ENCODE measurements at regions not wholly inside any gene's neighbourhood (a gene's known extent, or its start where the extent isn't known, plus 50 kb on each side); places are given as distances from the start of the nearest gene placed in this dataset.
"Not testable (repeated sequence)": the region's sequence is repeated elsewhere in the genome, so short reads cannot be mapped to it uniquely, and the experiment has no call there.

DNA sequence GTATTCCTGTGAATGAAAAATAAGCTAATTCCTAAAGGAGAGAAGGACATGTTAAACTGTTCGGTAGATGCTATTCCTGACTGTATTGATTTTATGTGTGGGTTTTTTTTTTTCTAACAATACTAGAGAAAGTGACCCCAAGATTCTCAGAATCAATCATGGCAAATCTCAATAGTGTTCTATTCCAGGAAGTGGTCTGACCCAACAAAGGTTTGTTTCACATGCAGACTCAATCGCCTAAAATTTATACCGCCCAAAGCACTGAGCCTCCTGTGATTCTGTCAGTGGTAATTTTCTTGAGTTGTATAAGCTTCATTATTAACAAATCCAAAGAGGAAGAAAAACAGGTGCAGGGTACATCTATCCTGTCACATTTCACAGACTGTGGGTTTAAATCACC is 293.7 kb downstream of the SUCLA2 start:
- DNase-seq (ENCODE audit: low read depth, low spot score) = no peak

DNA sequence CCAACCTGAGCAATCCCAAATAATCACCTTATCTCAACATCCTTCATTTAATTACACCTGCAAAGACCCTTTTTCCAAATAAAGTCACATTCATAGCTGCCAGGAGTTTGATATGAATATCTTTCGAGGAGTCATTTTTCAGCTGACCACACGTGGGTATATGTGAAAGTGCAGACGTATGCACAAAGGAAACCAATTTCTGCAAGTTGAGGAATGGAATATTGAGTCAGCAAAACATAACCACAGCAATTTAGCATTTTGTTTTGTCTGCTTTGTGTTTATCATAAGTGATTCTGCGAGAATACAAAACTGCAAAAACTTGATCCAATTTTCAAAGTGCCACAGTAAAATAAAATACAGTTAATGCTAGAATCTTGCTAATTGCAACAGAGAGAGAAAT is 295.9 kb downstream of the SUCLA2 start:
- no peak for DNase-seq (ENCODE audit: low read depth, low spot score)

- DNase-seq (ENCODE audit: low read depth, low spot score) = no peak
Observed at GRCh38 chr13:47696674-47697073, 304.4 kb downstream of the SUCLA2 start.

DNA sequence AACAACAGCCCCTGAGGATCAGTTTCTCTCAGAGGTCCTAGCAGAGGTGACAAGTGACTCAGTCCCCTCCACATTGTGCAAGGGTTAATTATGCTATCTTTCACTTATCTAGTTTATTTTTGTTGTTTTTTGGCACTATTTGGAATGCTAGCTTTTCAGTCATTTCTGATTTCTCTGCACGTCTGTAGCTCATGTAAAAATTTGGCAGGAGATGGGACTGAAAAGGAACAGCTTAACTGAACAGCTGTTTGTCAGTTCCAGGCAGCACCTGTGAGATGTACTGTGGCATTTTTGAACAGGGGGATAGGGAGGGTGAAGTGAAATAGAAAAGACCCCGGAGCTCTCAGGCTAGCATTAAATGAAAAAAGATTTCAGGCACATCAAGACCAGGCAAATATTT is 313.5 kb downstream of the SUCLA2 start:
- DNase-seq (ENCODE audit: low read depth, low spot score) = no peak

- DNase-seq (ENCODE audit: low read depth, low spot score) = not testable (repeated sequence)
Observed at GRCh38 chr13:47685156-47685555, 315.9 kb downstream of the SUCLA2 start.

GRCh38 chr13:47680748-47681147 is 320.3 kb downstream of the SUCLA2 start:
- DNase-seq (ENCODE audit: low read depth, low spot score) = no peak

- DNase-seq (ENCODE audit: low read depth, low spot score) = no peak
Observed at GRCh38 chr13:47679401-47679800, 321.7 kb downstream of the SUCLA2 start.

DNA sequence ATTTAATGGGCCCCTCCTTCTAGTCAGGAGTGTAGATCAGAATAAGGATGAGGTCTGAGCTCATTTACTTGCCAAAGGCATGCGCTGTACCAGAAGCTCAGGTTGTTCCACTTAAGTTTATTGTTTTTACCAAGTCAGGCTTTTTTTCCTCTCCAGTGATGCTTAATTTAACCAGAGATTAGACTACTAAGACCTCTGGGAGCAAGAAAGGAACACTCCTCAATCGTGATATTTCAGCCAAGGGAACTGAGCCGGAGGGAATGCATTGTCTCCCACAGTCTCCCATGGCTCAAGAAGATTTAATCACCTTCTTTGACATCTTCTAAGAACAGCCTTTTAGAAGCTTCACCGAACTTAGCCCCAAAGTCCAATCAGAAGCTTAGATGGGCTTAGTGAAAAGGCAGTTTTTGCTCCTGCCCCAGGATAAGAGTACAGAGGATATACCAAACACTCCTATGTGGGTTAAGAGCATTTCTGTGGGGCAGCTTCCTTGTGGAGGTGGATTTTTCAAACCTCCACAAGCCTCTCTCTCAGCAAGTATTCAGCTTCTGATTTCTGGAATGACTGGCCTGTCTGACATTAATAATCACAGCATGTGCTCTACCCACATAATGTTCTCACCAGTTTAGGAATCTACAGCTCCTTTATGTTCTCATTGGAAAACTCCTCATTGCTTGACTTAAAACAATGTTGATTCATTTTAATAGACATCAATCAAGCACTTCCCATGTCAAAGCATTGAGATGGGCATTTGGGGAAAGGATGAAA is 322.7 kb downstream of the SUCLA2 start:
- DNase-seq (ENCODE audit: low read depth, low spot score) = no peak

- DNase-seq (ENCODE audit: low read depth, low spot score) = no peak
Observed at GRCh38 chr13:47675871-47676270, 325.2 kb downstream of the SUCLA2 start.

DNA sequence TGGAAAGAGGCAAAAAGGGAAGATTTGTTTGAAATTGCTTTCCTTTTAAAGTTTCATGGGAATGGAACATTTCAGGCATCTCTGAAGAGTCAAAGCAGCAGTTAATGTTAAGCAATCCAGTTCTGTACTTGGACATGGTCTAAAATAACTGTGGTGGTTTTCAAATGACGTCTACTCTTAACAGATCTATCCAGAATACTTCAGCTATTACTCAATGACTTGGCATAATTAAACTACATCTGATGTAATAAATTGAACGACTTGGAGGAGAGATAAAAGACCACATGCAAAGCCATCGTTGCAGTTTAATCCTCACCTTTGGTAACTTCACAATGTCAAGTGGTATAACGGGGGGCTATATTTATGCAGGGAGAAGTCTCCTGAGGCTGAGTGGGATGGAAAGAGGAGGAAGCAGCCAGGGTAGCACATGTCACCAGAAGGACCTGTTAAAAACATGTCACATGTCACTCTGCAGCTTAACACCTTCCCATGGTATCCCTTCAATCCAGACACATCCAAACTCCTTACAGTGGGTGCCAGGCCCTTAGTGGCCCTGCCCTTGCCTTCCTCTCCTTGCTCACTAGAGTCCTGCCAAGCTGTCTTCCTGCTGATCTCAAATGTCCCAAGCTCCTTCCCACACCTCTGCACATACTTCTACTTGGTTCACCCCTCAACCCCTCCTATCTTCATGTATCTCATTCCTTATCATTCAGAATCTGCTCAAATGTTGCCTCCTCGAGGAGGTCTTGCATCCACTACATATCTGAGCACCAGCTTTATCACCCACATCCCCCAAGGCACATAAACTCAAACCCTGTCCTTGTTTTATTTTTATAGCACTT is 327.8 kb downstream of the SUCLA2 start:
- no peak for DNase-seq (ENCODE audit: low read depth, low spot score)

DNA sequence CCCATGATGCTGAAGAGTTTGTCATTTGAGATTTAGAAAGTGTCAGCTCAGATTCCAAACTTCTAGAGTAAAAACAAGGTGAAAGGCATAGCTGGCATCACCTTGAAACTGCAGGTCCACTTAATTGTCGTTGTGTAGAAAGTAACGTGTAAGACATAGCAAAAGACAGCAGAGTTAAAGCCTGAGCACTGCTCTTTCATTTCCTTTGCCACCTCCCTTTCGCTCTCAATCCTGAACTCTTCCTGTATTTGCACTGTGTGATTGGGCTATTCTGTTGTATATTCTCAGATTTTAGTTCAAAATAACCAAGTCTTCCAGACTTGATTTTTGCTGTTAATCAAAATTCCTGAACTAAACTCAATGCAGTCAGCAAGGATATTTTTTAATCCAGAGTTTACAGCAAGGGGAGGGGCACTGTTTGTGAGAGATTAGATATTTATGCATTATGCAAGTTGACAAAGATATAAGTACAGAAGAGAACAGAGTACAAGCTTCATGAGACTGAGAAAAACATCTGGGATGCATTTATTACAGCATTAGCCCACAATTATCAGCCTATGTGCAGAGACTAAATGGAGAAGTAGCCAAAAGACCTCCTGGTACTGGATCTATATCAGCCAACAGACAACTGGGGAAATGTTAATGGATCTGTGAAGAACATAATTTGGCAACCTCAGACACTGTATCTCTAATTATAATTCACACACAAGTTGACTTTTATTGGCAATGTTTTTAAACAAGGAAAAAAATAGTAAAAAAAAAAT is 328.6 kb downstream of the SUCLA2 start:
- DNase-seq (ENCODE audit: low read depth, low spot score) = no peak

DNA sequence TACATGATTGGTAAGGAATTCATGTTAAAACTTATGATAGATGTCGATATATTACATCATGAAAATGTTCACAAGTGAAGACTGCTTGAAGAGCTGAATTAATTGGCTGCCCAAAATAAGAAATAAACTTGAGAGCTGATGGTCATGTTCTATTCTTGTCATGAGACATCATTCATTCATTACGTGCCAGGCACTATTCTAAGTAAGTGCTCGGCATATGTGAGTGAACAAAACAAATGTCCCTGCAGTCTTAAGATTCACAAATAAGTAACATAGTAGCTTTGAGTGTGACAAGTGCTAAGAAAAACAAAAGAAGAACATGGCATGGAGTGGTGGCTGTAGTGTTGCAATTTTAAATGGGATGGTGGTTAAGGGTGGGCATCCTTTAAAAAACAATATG is 329.3 kb downstream of the SUCLA2 start:
- no peak for DNase-seq (ENCODE audit: low read depth, low spot score)

DNA sequence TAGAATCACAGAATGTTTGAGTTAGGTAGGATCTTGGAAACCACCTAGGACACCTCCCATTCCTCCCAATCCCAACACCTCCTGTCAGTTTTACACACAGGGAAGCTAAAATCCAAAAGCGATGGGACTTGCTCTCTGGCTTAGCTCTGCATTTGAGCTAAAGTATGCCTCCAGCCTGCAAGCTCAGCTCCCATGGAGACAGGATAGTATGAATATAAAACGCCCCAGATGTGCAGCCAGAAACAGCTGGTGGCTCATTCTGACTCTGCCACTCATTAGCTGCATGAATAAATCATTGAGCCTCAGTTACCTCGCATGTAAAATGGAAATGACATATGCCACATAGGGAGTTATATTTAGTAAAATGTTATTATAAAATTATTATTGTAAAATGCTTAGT is 336.0 kb downstream of the SUCLA2 start:
- no peak for DNase-seq (ENCODE audit: low read depth, low spot score)

DNA sequence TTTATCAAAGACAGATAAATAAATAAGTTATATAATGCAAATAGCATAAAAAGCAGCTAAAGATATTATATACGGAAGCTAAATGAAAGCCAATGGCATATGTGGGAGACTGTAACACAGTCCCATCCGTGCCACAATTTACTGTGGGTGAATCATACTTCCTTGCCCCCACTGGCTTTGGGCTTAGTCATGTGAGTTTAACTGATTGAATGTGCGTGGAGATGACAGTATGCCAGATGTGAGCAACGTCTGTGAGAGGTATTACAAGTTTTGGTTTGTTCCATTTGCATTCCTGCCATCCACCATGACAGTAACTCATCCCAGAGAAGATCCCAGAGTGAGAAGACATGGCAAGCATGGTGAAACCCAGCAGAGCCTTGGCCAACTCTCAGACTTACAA is 340.0 kb downstream of the SUCLA2 start:
- no peak for DNase-seq (ENCODE audit: low read depth, low spot score)

DNA sequence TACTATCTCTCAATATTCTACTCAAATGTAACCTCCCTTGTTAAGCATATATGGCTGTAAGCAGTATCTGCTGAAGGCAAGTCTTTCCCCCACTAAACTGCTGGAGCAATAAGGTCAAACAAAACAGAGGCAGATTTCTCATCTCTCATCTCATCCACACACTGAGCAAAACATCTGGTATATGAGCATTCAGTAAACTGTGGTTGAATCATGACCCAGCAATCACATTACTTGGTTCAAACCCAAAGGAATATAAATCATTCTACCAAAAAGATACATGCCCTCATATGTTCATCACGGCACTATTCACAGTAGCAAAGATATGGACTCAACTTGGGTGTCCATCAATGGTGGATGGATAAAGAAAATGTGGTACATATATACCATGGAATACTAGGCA is 344.4 kb downstream of the SUCLA2 start:
- no peak for DNase-seq (ENCODE audit: low read depth, low spot score)

- DNase-seq (ENCODE audit: low read depth, low spot score) = no peak
Observed at GRCh38 chr13:47650209-47650608, 350.9 kb downstream of the SUCLA2 start.

DNA sequence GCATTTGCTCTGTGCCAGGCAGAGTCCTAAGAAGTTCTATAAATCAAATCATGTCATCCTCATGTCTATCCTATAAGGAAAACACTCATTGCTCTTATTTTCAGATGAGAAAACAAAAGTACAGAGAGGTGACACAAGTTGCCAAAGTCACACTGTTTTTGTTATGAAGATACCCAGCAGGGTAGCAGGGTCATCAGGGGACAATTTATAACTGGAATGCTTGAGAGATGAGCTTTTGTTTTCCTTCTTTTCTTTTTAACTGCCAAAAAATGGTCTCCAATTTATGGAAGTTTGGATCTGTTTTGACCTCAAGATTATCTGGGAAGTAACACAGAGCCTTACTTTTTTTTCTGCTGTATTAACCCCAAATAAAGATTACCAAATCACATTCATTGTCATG is 354.1 kb downstream of the SUCLA2 start:
- DNase-seq (ENCODE audit: low read depth, low spot score) = no peak

DNA sequence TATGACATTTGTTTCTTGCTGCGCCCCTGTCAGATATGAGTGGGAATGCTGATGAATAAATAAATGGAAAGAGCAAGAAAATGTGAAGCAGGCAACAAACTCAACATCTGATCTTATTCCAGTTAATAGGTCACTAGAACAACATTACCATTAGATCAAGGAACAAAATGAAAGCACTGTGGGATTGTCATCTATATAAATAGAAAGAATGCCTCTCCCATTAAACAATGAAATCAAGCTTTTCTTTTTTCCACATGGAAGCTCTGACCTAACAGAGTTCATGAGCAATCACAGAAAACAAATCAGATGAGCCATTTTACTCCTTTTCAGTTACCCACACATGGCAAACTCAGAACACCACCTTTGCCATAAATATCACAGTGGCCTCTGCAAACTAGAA is 354.8 kb downstream of the SUCLA2 start:
- DNase-seq (ENCODE audit: low read depth, low spot score) = no peak

DNA sequence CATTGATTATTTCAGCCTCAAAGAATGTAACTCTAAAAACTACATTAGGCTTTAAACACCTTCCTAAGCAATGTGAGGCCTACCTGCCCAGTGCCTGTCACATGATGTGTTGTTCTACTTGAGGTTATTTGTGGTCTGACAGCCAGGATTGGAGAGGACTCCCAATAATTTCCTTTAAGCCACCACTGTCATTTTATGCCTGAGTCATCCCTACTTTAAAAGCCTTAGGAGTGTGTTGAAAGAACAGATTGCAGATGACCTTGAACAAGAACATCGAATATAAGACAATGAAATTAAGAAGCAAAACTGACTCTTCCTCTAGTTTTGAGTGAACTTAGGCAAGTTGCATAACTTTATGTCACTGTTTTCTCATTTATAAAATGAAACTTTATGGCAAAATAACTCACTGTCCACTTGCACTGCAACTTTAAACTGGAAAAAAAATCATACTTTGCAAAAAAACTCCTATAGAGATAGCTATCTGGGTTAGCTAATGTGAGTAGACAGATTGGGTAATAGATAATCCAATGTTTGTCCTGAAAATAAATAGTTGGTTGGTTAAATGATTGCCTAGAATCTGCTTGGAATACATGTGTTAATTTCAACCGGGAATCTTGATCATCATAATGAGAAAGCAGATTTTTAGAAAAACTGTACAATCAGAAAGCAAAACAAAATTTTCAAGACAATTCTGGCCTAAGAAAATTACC is 361.2 kb downstream of the SUCLA2 start:
- DNase-seq (ENCODE audit: low read depth, low spot score) = no peak

DNA sequence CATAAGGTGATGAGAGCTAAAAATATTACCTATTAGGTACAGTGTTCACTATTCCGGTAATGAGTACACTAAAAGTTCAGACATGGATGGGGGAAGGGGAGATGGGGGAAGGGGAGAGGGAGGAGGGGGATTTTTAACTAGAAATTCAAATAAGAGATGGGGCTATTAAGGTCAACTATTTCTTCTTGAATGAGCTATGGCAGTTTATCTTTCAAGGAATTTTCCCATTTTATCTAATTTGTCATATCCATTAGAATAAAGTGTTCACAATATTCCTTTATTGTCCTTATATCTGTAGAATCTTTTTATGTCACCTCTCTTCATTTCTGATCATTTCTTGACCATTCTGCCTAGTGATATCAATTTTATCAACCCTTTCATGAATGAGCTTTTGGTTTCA is 362.4 kb downstream of the SUCLA2 start:
- no peak for DNase-seq (ENCODE audit: low read depth, low spot score)

DNA sequence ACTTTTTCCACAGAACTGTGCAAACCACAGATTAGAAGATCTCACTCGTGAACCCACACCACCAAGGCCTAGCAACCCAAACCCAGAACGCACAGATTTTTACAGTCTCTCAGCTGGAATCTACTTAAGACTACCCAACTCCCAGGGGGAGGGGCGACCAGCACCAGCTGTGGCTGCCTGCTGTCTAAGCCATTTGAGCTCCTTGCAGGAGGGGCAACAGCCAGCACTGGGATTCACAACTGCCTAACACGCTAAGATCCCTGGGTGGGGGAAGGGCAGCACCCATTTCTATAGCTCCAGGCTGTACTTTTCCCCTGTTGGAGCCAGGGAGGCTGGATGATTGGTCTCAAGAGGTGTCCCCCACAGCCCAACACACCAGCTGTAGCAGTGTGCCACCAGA is 368.8 kb downstream of the SUCLA2 start:
- no peak for DNase-seq (ENCODE audit: low read depth, low spot score)

DNA sequence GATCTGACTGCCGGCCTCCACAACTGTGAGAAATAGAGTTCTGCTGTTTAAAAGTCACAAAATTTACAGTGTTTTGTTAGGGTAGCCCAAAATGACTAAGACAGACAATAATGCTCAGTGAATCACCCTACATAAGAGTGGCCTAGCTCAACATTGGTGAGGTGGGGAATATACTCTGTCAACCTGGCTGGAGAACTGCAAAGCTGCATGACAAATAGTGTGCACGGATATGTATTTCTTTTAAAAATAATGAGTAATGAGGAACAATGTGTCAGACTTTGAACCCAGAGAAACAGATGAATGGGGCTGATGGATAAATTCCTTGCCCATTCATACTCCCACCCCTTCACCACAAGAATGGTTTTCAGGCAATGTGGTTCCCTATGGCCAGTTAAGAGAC is 372.4 kb downstream of the SUCLA2 start:
- DNase-seq (ENCODE audit: low read depth, low spot score) = no peak

Data from iPS DF 19.7 (cell line).